ENCODE measurements at regions not wholly inside any gene's neighbourhood (a gene's known extent, or its start where the extent isn't known, plus 50 kb on each side); places are given as distances from the start of the nearest gene placed in this dataset.

DNA sequence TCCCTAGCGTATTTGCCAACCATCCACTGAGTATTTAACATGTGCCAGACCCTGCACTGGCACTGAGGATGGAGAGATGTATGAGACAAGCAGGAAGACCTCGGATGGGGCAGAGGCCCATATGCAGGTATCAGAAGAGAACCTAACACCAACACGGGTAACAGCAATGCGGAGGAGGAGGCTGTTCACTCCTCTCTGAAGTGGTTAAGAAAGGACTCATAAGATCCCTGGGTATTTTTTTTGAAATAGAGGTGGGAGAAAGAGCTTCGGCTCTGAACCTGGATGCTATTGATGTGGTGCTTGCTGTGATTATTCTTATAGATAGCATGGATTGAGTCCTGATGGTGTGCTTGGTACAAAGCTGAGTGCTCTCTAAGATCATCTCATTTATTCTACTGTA is 418.3 kb downstream of the LPIN1 start:
- Histone ChIP-seq H3K9ac (ENCODE audit: low read length) (no peak overlapping the region), H3K36me3 (ENCODE audit: control insufficient read depth, insufficient read depth, low read length) (no peaks in the 10 kb centered on the region), H3K27me3 (ENCODE audit: control insufficient read depth, insufficient read depth, low read length) (no peaks in the 10 kb centered on the region), H3K9me3 (ENCODE audit: control insufficient read depth, low read length) (no peaks in the 10 kb centered on the region), H3K4me3 (ENCODE audit: low read length) (no peak overlapping the region), H3K4me1 (ENCODE audit: control insufficient read depth, insufficient read depth, low read length) (no peaks in the 10 kb centered on the region)

DNA sequence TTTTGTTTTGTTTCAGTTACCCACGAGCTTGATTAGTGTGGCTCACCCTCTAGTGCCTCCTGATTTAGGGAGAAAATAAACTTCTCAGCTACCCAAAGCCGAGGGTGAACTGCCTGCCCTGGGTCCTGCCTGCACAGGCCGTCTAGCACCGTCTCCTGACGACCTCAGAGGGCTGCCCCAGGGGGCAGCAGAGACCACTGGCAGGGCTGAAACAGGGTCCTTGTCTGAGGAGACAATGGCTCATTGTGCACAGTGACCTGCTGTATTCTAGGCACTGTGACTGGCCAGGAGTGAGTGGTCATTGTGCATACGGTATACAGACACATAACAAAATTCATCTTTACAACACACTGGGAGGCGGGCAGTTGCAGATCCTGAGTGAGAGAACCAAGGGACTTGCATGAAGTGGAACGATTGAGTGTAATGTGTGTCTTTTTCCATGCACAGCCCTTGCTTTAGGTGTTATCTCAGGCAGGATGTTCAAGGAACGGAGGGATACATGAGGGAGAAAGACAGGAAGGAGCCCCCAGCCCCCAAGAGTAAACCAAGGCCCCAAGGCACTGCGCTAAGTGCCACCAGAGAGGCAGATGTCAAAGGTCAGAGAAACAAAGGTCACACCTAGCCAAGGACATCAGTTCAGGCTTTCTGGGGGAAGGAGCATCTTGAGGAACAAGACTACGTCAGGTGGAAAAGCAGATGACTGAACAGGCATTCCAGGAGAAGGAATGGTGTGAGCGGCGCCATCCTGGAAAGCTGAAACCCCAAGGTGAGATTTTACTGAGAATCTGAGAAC is 421.3 kb downstream of the LPIN1 start:
- no peak overlapping the region for H3K4me3 ChIP-seq (ENCODE audit: low read length)
- no peaks in the 10 kb centered on the region for H3K27me3 ChIP-seq (ENCODE audit: control insufficient read depth, insufficient read depth, low read length)
- no peak overlapping the region for H3K9ac ChIP-seq (ENCODE audit: low read length)
- H3K9me3 ChIP-seq (ENCODE audit: control insufficient read depth, low read length): no peaks in the 10 kb centered on the region
- no peaks in the 10 kb centered on the region for H3K36me3 ChIP-seq (ENCODE audit: control insufficient read depth, insufficient read depth, low read length)
- no peaks in the 10 kb centered on the region for H3K4me1 ChIP-seq (ENCODE audit: control insufficient read depth, insufficient read depth, low read length)

DNA sequence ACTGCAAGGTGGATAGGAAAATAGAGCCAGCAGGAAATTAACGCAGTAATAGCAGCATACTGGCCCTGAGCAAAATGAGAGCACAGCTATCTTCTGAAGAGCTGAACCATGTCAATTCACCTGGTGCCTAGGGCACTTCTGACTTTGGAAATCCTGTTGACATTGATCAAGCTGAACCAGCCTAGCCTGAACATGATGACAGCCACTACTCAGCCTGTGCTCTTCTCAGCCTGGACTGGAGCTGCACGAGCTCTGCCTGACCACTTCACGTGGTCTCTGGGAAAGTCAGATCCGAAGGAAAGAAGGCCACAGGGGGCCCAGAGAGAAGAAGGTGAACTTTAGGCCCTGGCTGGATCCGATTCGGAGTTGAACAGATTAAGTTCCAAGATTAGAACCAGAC is 421.9 kb downstream of the LPIN1 start:
- no peaks in the 10 kb centered on the region for H3K36me3 ChIP-seq (ENCODE audit: control insufficient read depth, insufficient read depth, low read length)
- H3K9ac ChIP-seq (ENCODE audit: low read length): no peak overlapping the region
- H3K9me3 ChIP-seq (ENCODE audit: control insufficient read depth, low read length): no peaks in the 10 kb centered on the region
- H3K27me3 ChIP-seq (ENCODE audit: control insufficient read depth, insufficient read depth, low read length): no peaks in the 10 kb centered on the region
- H3K4me3 ChIP-seq (ENCODE audit: low read length): no peak overlapping the region
- H3K4me1 ChIP-seq (ENCODE audit: control insufficient read depth, insufficient read depth, low read length): no peaks in the 10 kb centered on the region

DNA sequence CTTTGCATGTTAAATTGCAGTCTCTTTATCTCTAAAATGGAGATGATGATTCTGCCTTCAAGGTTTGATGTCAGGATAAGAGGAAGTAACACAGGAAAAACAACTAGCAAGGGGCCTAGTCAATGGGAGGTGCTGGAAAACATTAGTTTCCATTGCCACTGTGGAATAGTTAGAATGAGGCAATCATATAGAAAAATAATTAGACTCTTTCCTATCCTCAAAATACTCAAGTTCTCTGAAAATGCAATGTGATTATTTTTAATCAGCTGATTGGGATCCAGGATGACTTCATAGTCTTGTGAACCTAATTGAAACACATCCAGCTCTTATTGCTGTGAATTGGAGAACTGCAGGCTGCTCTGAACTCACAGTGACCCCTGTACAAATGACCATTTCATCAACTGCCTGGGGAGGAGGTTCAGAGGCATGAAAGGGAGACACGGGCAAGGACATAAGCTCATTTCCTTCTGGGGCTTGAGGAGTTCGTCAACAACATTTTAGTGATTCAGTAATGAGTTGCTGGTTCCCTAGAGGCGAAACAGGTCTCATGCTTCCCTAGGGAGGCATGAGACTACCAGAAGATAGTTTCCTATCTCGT is 422.5 kb downstream of the LPIN1 start:
- Histone ChIP-seq H3K4me1 (ENCODE audit: control insufficient read depth, insufficient read depth, low read length) (no peaks in the 10 kb centered on the region), H3K36me3 (ENCODE audit: control insufficient read depth, insufficient read depth, low read length) (no peaks in the 10 kb centered on the region), H3K4me3 (ENCODE audit: low read length) (no peak overlapping the region), H3K27me3 (ENCODE audit: control insufficient read depth, insufficient read depth, low read length) (no peaks in the 10 kb centered on the region), H3K9ac (ENCODE audit: low read length) (no peak overlapping the region), H3K9me3 (ENCODE audit: control insufficient read depth, low read length) (no peaks in the 10 kb centered on the region)

DNA sequence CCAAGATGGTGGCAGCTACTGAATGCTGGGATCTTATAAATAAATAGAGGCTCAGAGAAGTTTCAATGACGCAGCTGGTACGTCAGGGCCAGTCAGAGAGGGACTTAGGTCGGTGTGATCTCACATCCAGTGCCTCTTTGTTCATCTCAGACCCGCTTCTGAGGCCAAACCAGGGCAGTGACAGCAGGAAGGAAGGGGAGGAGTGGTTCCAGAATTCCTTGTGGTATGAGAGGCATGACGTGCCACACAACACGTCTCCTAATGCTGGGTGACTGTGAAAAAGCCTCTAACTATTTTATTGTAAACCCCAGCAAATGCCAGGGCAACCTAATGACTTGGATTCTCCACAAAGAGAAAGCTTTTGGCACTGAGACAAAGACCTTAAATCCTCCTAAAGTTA is 423.3 kb downstream of the LPIN1 start:
- Histone ChIP-seq H3K9ac (ENCODE audit: low read length) (no peak overlapping the region), H3K9me3 (ENCODE audit: control insufficient read depth, low read length) (no peaks in the 10 kb centered on the region), H3K4me1 (ENCODE audit: control insufficient read depth, insufficient read depth, low read length) (no peaks in the 10 kb centered on the region), H3K27me3 (ENCODE audit: control insufficient read depth, insufficient read depth, low read length) (no peaks in the 10 kb centered on the region), H3K4me3 (ENCODE audit: low read length) (no peak overlapping the region), H3K36me3 (ENCODE audit: control insufficient read depth, insufficient read depth, low read length) (no peaks in the 10 kb centered on the region)

DNA sequence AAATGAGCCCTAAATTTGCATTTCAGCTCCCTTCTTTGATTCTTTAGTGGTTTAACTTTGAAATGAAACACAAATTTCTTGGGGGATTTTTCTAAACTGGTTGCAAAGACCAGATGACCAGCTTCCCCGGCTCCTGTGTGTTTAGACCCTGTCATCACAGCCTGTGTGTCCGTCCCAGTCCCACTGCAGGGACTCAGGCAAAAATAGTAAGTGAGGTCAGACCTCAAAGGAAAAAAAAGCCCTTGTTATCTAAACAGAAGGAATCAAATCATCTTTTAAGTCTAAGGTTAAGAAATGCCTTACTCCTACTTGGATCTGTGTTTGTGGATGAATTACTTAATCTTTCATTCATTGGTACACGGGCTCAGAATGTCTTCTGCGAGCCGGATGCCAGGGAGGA is 423.7 kb downstream of the LPIN1 start:
- Histone ChIP-seq H3K4me3 (ENCODE audit: low read length) (no peak overlapping the region), H3K9me3 (ENCODE audit: control insufficient read depth, low read length) (no peaks in the 10 kb centered on the region), H3K4me1 (ENCODE audit: control insufficient read depth, insufficient read depth, low read length) (no peaks in the 10 kb centered on the region), H3K36me3 (ENCODE audit: control insufficient read depth, insufficient read depth, low read length) (no peaks in the 10 kb centered on the region), H3K9ac (ENCODE audit: low read length) (no peak overlapping the region), H3K27me3 (ENCODE audit: control insufficient read depth, insufficient read depth, low read length) (no peaks in the 10 kb centered on the region)

DNA sequence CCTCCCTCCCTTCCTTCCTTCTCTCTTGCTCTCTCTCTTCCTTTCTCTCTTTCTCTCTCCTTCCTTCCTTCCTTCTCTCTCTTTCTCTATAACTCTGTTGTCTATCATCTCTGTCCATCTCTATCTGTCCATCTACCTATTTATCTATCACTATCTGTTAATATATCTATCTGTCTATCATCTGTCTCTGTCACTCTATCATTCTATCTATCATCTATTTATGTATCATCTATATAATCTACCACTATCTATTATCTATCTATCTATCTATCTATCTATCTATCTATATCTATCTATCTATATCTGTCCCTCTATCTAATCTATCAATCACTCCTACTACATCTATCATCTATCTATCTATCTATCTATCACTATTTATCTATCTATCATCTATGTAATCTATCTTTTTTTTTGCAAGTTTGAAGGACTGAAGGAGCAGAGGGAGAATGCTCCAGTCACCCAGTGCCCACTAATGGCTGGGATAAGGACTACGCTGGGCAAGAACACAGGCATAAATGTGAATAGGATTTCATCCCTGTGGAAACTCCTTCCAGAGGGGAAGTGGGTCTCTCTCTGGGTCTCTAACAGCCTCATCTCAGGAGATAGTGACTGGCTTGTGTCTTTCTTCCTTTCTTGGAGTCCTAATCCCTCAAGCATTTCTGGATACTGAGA is 427.0 kb downstream of the LPIN1 start:
- no peaks in the 10 kb centered on the region for H3K9me3 ChIP-seq (ENCODE audit: control insufficient read depth, low read length)
- no peaks in the 10 kb centered on the region for H3K36me3 ChIP-seq (ENCODE audit: control insufficient read depth, insufficient read depth, low read length)
- no peak overlapping the region for H3K9ac ChIP-seq (ENCODE audit: low read length)
- H3K4me1 ChIP-seq (ENCODE audit: control insufficient read depth, insufficient read depth, low read length): peaks cover 5% of the 10 kb centered on the region
- H3K4me3 ChIP-seq (ENCODE audit: low read length): no peak overlapping the region
- no peaks in the 10 kb centered on the region for H3K27me3 ChIP-seq (ENCODE audit: control insufficient read depth, insufficient read depth, low read length)

DNA sequence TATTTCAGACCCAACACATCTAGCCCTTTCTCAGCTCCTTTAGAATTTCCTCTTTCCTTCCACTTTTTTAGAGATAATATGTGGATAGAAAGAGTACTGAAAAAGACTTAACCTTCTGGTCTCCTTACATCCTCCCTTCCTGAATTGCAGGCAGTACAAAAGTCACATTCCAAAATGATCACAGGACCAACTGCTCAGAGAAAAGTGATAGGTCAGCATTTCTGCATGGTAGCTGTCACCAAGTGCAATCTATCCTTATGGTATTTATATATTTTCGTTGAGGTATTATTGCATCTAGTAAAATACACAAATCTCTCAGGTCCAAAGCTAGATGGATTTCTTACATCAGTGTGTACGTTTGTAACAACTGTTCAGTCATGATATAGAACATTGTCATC is 427.5 kb downstream of the LPIN1 start:
- Histone ChIP-seq H3K36me3 (ENCODE audit: control insufficient read depth, insufficient read depth, low read length) (no peaks in the 10 kb centered on the region), H3K4me3 (ENCODE audit: low read length) (no peak overlapping the region), H3K9ac (ENCODE audit: low read length) (no peak overlapping the region), H3K27me3 (ENCODE audit: control insufficient read depth, insufficient read depth, low read length) (no peaks in the 10 kb centered on the region), H3K4me1 (ENCODE audit: control insufficient read depth, insufficient read depth, low read length) (peaks cover 5% of the 10 kb centered on the region), H3K9me3 (ENCODE audit: control insufficient read depth, low read length) (no peaks in the 10 kb centered on the region)

DNA sequence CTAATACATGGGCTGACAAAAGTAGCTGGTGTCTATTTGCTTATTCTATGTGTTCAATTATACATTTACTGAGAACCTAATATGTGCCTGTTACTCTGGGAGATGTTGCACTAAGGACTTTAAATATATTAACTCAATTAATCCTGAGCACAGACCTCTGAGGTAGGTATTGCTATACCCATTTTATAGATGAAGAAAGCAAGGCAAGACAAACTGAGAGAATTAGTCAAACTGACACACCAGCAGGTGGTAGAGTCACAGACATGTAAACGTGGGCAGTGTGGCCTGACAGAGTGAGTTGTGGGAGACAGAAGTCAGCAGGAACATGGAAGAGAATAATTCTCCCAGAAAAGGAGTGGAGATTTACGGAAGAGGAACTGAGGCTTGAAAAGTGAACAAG is 428.9 kb downstream of the LPIN1 start:
- H3K9me3 ChIP-seq (ENCODE audit: control insufficient read depth, low read length): no peaks in the 10 kb centered on the region
- no peak overlapping the region for H3K4me3 ChIP-seq (ENCODE audit: low read length)
- no peaks in the 10 kb centered on the region for H3K27me3 ChIP-seq (ENCODE audit: control insufficient read depth, insufficient read depth, low read length)
- H3K9ac ChIP-seq (ENCODE audit: low read length): no peak overlapping the region
- no peaks in the 10 kb centered on the region for H3K36me3 ChIP-seq (ENCODE audit: control insufficient read depth, insufficient read depth, low read length)
- peaks cover 5% of the 10 kb centered on the region for H3K4me1 ChIP-seq (ENCODE audit: control insufficient read depth, insufficient read depth, low read length)

DNA sequence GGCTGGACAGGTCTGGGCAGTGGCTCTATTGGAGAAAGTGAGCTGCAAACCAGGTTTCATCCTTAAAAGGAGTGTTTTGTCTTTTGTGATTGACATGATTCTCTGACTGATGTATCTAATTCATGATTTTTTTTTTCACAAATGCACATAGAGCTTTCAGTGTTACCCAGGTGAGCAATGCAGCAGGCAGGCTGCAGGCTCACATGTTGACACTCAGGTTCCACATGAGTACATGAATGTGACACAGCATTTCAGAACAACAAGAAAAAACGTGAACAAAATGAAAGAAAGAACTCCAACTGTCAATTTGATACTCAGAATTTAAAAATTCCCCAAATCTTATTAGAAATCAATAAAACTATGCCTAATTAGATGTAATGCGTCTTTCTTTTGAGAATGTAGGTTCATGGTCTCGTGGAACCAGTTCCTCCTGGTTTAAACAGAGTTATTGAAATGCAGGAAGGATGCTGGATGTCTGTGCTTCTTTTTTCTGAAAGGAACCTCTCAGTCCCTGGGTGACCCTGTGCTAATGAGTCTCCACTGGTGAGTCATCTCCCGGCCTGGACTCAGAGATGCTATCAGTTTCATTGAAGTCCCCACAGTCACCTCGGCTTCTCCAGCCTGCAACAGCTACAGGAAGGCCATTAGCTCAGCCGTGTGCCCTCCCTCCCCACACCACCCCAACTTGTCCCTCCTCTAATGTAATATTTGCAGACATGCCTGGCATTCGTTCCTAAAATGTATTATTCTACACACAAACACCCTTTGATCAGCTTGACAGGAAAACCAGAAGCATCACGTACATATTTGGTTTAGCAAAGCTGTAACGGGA is 430.4 kb downstream of the LPIN1 start:
- H3K4me3 ChIP-seq (ENCODE audit: low read length): no peak overlapping the region
- peaks cover 5% of the 10 kb centered on the region for H3K4me1 ChIP-seq (ENCODE audit: control insufficient read depth, insufficient read depth, low read length)
- H3K27me3 ChIP-seq (ENCODE audit: control insufficient read depth, insufficient read depth, low read length): no peaks in the 10 kb centered on the region
- no peaks in the 10 kb centered on the region for H3K9me3 ChIP-seq (ENCODE audit: control insufficient read depth, low read length)
- H3K36me3 ChIP-seq (ENCODE audit: control insufficient read depth, insufficient read depth, low read length): no peaks in the 10 kb centered on the region
- H3K9ac ChIP-seq (ENCODE audit: low read length): no peak overlapping the region

DNA sequence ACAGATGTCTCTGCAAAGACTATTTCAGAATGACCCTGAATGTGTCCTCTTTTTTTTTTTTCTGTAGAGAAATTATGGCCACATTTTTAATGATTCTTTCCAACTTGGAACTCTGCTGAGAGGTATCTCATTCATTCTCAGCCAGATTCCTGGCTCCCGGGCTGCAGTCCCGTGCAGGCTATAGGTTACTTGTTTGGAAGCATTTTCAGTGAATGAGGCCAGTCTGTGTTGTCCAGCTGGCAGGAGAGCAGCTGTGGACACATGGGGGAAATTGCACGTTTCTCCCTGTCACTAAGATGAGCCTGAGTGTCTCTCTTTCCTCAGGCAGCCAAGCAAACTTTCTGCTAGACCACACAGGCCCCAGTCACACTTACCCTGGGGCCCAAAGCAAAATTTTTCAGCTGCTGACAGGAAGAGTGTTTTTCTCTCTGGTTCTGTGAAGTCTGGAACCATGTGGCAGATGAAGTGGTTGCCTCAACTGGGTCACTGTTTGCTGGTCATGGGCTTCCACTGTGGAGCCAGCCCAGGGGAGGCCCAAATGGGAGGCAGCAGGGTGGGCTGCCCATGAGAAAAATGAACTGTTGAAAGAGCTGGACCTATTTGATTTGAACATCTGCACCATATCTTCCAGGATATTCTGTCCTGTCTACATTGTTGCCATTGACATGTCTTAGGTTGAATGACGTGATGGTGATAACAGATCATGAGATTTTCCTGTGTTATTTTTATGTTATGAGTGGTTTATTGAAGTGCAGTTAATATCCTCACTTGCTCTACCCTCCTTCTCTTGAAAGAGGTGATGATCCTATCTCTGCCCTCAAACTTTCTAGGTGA is 431.2 kb downstream of the LPIN1 start:
- Histone ChIP-seq H3K36me3 (ENCODE audit: control insufficient read depth, insufficient read depth, low read length) (no peaks in the 10 kb centered on the region), H3K9ac (ENCODE audit: low read length) (no peak overlapping the region), H3K4me3 (ENCODE audit: low read length) (no peak overlapping the region), H3K4me1 (ENCODE audit: control insufficient read depth, insufficient read depth, low read length) (peaks cover 5% of the 10 kb centered on the region), H3K9me3 (ENCODE audit: control insufficient read depth, low read length) (no peaks in the 10 kb centered on the region), H3K27me3 (ENCODE audit: control insufficient read depth, insufficient read depth, low read length) (no peaks in the 10 kb centered on the region)

All from mucosa of stomach (tissue), 1 donor.